Inflammatory macrophage (primary cell): ENCODE measurements at regions not wholly inside any gene's neighbourhood (a gene's known extent, or its start where the extent isn't known, plus 50 kb on each side); places are given as distances from the start of the nearest gene placed in this dataset.

Experiments
- DNase-seq, 2 donors: peaks; one replicate each; pipeline ENCODE4 v3.0.0-alpha.2; 2020 to 2022

- DNase-seq, result no peak
Observed at GRCh38 chr4:111761531-111761930, 383.7 kb upstream of the FAM241A start.

- no peak for DNase-seq
Observed at GRCh38 chr4:111770514-111770913, 374.7 kb upstream of the FAM241A start.

- DNase-seq, result no peak
Observed at GRCh38 chr4:111773858-111774257, 371.4 kb upstream of the FAM241A start.

- no peak for DNase-seq
Observed at GRCh38 chr4:111775556-111776297, 369.5 kb upstream of the FAM241A start.

- DNase-seq, result no peak
Observed at GRCh38 chr4:111776561-111776960, 368.7 kb upstream of the FAM241A start.

GRCh38 chr4:111778543-111778942 lies 366.7 kb upstream of the FAM241A start:
- DNase-seq, result no peak

GRCh38 chr4:111780965-111781364 lies 364.3 kb upstream of the FAM241A start:
- no peak for DNase-seq

- no peak for DNase-seq
Observed at GRCh38 chr4:111781611-111782010, 363.6 kb upstream of the FAM241A start.

- no peak for DNase-seq
Observed at GRCh38 chr4:111788099-111788498, 357.2 kb upstream of the FAM241A start.

- DNase-seq, result no peak
Observed at GRCh38 chr4:111789901-111790640, 355.2 kb upstream of the FAM241A start.

- no peak for DNase-seq
Observed at GRCh38 chr4:111792632-111793031, 352.6 kb upstream of the FAM241A start.

GRCh38 chr4:111793433-111794091 lies 351.7 kb upstream of the FAM241A start:
- no peak for DNase-seq

- DNase-seq, result no peak
Observed at GRCh38 chr4:111797455-111798163, 347.6 kb upstream of the FAM241A start.

- DNase-seq, result no peak
Observed at GRCh38 chr4:111798840-111799239, 346.4 kb upstream of the FAM241A start.

GRCh38 chr4:111800551-111800950 lies 344.7 kb upstream of the FAM241A start:
- DNase-seq, result no peak

GRCh38 chr4:111802191-111802590 lies 343.1 kb upstream of the FAM241A start:
- no peak for DNase-seq

GRCh38 chr4:111806331-111806730 lies 338.9 kb upstream of the FAM241A start:
- no peak for DNase-seq

- no peak for DNase-seq
Observed at GRCh38 chr4:111807576-111807975, 337.7 kb upstream of the FAM241A start.

- DNase-seq, result no peak
Observed at GRCh38 chr4:111808174-111808573, 337.1 kb upstream of the FAM241A start.

- no peak for DNase-seq
Observed at GRCh38 chr4:111811661-111812060, 333.6 kb upstream of the FAM241A start.

GRCh38 chr4:111812114-111812513 lies 333.1 kb upstream of the FAM241A start:
- no peak for DNase-seq

- DNase-seq, result no peak
Observed at GRCh38 chr4:111812760-111813159, 332.5 kb upstream of the FAM241A start.

- no peak for DNase-seq
Observed at GRCh38 chr4:111813555-111814140, 331.6 kb upstream of the FAM241A start.
